Erythroblast (primary cell): ENCODE measurements at regions not wholly inside any gene's neighbourhood (a gene's known extent, or its start where the extent isn't known, plus 50 kb on each side); places are given as distances from the start of the nearest gene placed in this dataset.

Source experiments
- GATA1 ChIP-seq: IDR thresholded peaks from 2 replicates; pipeline ENCODE4 v1.6.1; 2011; ENCODE audit warnings: low read depth, mild to moderate bottlenecking, control low read depth, low read length, moderate library complexity
- POLR2A ChIP-seq: IDR thresholded peaks from 2 replicates; pipeline ENCODE4 v1.6.1; 2011; ENCODE audit warnings: mild to moderate bottlenecking, low read length

GRCh38 chr2:126599062-126599461, 56.9 kb upstream of the GYPC start:
- TF ChIP-seq POLR2A (no peak), GATA1 (no peak)
